Muscle layer of duodenum (tissue), 2 donors: ENCODE measurements at regions not wholly inside any gene's neighbourhood (a gene's known extent, or its start where the extent isn't known, plus 50 kb on each side); places are given as distances from the start of the nearest gene placed in this dataset.

Source experiments
- H3K27ac ChIP-seq: one replicate; pipeline ENCODE4 v1.7.0; 2013; ENCODE audit warnings: mild to moderate bottlenecking, low read length
- H3K27me3 ChIP-seq: one replicate; pipeline ENCODE4 v1.7.0; 2013; ENCODE audit warnings: low read depth, mild to moderate bottlenecking, control low read depth, low read length
- H3K36me3 ChIP-seq, 2 donors: one replicate each; pipeline ENCODE4 v1.7.0; 2013; ENCODE audit warnings: low read length in 2 of 2, control low read depth in 1 of 2, mild to moderate bottlenecking in 1 of 2; ENCODE audit not compliant: insufficient read depth in 2 of 2, control insufficient read depth in 1 of 2
- H3K4me1 ChIP-seq, 2 donors: one replicate each; pipeline ENCODE4 v1.7.0; 2013; ENCODE audit warnings: low read length in 2 of 2, mild to moderate bottlenecking in 2 of 2, control low read depth in 1 of 2, moderate library complexity in 1 of 2; ENCODE audit not compliant: insufficient read depth in 2 of 2, control insufficient read depth in 1 of 2
- H3K4me3 ChIP-seq, 2 donors: one replicate each; pipeline ENCODE4 v1.7.0; 2013; ENCODE audit warnings: low read length in 2 of 2, low read depth in 1 of 2, mild to moderate bottlenecking in 1 of 2
- H3K9me3 ChIP-seq, 2 donors: one replicate each; pipeline ENCODE4 v1.7.0; 2013; ENCODE audit warnings: low read length in 2 of 2, control low read depth in 1 of 2, mild to moderate bottlenecking in 1 of 2; ENCODE audit not compliant: control insufficient read depth in 1 of 2
- donor health status: healthy.

DNA sequence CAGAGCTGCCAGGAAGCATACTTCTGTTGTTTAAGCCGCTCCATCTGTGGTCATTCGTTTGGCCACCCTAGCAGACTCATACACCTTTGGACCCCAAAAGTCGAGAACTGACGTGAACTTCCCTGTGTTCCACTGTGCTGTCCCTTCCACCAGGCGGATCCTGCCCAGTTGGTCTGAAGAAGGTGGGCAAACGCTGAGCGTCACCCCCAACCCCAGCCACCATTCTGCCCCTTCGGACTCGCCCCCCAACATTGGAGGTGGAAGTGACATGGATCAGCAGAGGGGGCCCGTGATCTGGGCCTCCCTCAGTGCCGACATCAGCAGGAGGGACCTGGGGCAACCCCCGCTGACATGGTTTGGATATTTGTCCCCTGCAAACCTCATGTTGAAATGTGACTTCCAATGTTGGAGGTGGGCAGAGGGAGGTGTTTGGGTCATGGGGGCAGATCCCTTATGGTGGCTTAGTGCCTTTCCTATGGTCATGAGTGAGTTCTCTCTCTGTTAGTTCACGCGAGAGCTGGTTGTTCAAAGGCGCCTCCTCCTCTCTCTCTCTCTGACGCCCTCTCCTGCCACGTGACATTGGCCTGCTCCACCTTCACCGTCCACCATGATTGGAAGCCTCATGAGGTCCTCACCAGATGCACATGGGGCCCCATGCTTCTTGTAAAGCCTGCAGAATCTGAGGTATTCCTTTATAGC, 93.6 kb upstream of the ZNF507 start:
- Histone ChIP-seq H3K36me3 (no peaks in the 10 kb centered on the region), H3K27me3 (no peaks in the 10 kb centered on the region), H3K4me3 (no peak overlapping the region), H3K9me3 (peaks cover 0 to 4% of the 10 kb centered on the region in 2 donors), H3K4me1 (no peaks in the 10 kb centered on the region), H3K27ac (no peak overlapping the region)

DNA sequence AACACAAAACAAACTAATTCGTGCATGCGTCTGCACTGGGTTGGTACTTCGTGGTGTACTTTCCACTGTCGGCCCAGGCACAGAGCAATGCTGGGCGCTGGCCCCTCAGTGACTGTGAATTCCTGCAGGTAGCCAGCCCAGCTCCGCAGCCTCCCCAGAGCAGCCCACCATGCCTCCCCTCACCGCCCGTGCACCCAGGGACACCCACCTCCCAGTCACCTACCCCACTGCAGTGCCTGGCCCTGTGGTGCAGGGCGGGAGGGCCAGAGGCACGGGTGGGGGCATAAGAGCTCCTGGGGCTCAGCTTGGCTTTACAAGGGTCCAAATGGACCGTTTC, 93.1 kb upstream of the ZNF507 start:
- H3K27ac ChIP-seq: no peak overlapping the region
- H3K9me3 ChIP-seq: peaks cover 0 to under 1% of the 10 kb centered on the region in 2 donors
- no peak overlapping the region for H3K4me3 ChIP-seq
- H3K4me1 ChIP-seq: no peaks in the 10 kb centered on the region
- H3K27me3 ChIP-seq: no peaks in the 10 kb centered on the region
- no peaks in the 10 kb centered on the region for H3K36me3 ChIP-seq

DNA sequence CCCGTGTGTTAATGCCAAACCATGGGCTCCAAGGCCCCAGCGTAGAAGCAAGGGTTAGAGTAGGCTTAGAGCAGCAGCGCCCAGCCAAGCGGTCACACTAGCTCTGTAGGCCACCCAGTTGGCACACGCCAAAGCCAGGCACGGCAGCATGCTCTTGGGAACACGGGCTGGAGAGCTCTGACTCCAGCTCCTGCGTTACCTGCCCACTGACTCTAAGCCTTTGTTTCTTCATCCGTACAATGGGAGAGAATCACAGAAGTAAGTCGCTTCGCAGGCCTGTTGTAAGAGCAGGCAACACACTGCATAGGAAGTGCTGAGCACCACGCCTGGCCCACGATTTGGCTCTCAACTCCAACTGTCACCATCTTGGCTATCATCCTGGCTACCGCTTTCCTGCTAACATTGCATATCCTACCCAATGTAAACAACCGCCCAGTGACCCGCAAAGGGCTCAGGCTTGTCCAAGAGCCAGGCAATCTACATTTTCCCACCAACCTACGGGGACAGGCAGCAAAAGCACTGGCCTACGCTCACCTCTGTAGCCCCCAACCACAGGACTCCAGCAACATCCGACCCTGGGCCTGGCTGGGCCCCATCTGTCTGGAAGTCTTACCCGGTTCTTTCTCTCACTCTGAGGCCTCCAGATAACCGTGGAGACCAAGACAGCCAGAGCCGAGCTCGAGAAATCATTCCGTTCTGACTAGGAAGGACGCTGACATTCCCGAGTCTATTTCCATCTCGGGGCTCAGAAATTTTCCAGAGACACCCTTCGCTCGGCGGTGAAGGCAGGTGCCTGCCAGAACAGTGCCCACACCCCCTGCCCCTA, 91.5 kb upstream of the ZNF507 start:
- Histone ChIP-seq H3K27me3 (no peaks in the 10 kb centered on the region), H3K9me3 (peaks cover 0 to 1% of the 10 kb centered on the region in 2 donors), H3K4me1 (no peaks in the 10 kb centered on the region), H3K4me3 (no peak overlapping the region), H3K27ac (no peak overlapping the region), H3K36me3 (no peaks in the 10 kb centered on the region)

DNA sequence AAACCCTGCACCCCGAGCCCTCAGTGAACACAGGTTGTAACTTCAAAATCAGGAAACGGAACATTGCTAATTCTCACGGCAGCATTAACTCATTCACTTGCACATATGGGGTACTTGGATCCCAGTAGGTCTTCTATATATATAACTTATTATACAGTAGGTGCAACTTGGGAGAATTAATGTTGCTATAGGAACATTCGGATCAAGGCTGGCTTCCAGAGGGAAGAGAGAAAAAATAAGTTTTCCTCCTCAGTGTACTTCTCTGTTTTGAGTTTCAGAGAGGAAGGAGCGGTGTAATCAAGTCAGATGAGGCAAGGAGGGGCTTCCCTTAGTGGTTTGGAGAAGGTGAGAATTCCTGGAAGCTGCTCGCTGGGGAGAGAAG, 90.9 kb upstream of the ZNF507 start:
- H3K4me3 ChIP-seq: no peak overlapping the region

DNA sequence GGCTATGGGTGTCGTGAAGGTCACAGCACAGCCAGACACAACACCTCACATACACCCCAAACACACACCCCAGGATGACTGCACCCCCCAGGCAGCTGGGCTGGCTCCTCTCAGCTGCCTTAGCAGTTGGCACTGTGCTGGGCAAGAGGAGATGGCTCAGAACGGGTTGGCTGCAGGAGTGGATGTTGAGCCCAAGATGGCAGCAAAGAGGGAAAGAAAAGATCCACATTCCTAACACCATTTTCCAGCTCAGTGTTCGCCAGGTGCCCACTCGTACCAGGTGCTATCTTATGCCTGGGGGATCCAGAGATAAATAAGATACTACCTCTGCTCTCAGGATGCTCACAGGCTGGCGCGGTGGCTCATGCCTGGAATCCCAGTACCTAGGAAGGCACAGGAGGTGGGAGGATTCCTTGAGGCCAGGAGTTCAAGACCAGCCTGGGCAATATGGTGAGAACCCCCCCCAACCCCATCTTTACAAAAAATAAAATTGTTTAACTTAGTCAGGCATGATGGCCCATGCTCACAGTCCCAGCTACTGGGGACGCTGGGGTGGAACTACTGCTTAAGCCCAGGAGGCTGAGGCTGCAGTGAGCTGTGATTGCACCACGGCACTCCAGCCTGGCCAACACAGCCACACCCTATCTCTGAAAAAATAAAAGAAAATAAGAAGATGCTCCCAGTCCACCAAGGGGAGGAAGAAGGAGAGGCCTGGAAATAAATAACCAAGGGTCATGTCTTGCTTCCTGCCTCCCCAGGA, 89.7 kb upstream of the ZNF507 start:
- Histone ChIP-seq H3K27ac (no peak overlapping the region), H3K4me3 (no peak overlapping the region), H3K36me3 (no peaks in the 10 kb centered on the region), H3K9me3 (peaks cover 0 to 8% of the 10 kb centered on the region in 2 donors), H3K4me1 (no peaks in the 10 kb centered on the region), H3K27me3 (no peaks in the 10 kb centered on the region)

More for the DNA sequence above, 90.9 kb upstream of the ZNF507 start:
- Histone ChIP-seq H3K4me1 (no peaks in the 10 kb centered on the region), H3K27ac (no peak overlapping the region), H3K36me3 (no peaks in the 10 kb centered on the region), H3K9me3 (peaks cover 0 to 6% of the 10 kb centered on the region in 2 donors), H3K27me3 (no peaks in the 10 kb centered on the region)

DNA sequence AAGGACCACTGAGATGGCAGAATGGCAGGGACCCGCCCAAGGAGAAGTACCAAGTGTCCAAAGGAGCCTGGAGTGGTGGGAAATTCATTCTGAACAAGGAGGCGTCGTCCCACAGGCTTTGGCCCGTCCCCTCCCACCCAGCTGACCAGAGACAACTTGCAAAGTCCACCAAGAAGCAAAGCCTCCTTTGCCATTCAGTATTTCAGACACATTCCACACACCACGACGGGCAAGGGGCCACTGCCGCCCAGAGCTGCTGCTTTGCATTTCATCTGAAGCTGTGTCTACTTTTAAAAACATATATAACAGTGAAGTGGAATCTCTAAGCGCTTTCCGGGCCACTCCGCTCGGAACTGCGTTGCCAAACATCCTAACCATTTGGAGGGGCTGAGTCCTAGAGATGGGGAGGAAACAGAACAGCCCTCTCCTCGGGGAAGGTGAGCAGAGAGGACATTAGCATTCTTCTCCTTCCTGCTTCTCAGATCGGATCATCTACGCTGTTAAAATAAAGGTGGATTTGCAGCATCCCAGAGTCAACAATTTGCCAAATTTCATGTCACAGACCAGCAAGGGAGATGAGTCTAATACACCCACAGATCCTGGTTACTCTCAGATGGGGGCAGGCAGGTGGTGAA, 89.0 kb upstream of the ZNF507 start:
- Histone ChIP-seq H3K9me3 (peaks cover 0 to 8% of the 10 kb centered on the region in 2 donors), H3K27me3 (no peaks in the 10 kb centered on the region), H3K4me1 (no peaks in the 10 kb centered on the region), H3K36me3 (no peaks in the 10 kb centered on the region), H3K27ac (no peak overlapping the region), H3K4me3 (no peak overlapping the region)

DNA sequence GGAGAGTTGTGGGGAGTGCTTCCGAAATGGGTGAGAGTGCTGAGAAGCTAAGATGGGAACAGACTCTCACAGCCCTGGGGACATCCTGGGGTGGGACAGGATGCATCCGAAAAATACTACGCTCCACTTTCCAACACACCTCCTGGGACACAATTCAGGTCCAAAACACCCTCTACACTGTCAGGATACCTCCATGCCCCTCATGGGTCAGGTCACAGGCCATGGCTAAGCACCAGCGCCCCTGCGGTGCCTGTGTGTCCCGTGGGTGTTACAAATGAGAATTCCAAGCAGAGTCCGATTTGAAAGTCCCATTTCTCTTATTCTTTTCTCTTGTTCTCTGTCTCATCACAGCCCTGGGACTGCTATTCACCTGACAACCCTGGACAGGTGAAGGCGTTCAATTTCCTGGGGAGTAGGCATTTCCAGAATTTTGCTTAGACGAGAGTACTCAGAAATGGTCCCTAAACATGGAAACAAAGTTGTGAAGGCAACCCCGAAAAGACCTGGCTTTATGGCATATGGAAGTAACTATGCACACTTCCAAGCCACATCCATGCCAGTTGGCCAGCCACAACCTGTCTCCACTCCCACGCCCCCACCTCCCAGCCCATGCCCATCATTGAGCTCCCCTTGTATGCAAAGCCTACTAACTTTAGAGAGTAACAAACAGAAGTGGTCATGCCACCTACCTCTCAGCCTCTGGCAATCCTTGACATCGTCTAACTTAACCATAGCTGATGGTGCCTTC, 87.9 kb upstream of the ZNF507 start:
- H3K4me3 ChIP-seq: no peak overlapping the region
- peaks cover 0 to 8% of the 10 kb centered on the region in 2 donors for H3K9me3 ChIP-seq
- no peaks in the 10 kb centered on the region for H3K36me3 ChIP-seq
- no peaks in the 10 kb centered on the region for H3K27me3 ChIP-seq
- H3K4me1 ChIP-seq: no peaks in the 10 kb centered on the region
- H3K27ac ChIP-seq: no peak overlapping the region

DNA sequence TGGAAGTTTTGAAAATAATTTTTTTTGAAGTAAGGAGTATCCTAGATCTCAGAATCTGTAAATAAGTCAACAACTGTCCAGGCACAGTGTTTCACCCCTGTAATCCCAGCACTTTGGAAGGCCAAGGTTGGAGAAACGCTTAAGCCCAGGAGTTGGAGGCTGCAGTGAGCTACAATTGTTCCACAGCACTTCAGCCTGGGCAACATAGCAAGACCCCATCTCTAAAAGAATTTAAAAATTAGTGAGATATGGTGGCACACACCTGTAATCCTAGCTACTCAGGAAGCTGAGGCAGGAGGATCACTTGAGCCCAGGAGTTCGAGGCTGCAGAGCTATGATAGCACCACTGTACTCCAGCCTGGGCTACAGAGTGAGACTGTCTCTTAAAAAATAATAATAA, 87.2 kb upstream of the ZNF507 start:
- H3K4me3 ChIP-seq: no peak overlapping the region
- no peaks in the 10 kb centered on the region for H3K4me1 ChIP-seq
- H3K27ac ChIP-seq: no peak overlapping the region
- H3K9me3 ChIP-seq: peaks cover 0 to 8% of the 10 kb centered on the region in 2 donors
- H3K27me3 ChIP-seq: no peaks in the 10 kb centered on the region
- no peaks in the 10 kb centered on the region for H3K36me3 ChIP-seq

DNA sequence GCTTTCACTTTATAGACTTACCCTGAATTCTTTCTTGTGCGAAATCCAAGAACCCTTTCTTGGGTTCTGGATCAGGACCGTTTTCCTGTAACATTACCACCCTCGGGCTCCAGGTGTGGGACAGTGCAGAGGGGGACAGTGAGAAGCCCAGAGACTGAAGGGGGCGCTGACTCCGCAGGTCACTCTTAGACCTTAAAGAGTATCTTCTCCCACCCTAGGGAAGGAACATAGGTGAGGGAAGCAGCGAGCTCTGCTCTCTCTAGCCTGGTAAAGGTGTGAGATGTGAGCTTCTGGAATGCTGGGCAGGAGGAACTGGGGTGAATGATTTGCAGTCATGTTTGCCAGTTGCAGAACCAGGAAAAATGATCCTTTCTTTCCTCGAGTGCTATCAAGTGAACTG, 80.8 kb upstream of the ZNF507 start:
- no peaks in the 10 kb centered on the region for H3K27me3 ChIP-seq
- H3K27ac ChIP-seq: no peak overlapping the region
- H3K4me3 ChIP-seq: no peak overlapping the region
- H3K36me3 ChIP-seq: no peaks in the 10 kb centered on the region
- peaks cover 0 to 3% of the 10 kb centered on the region in 2 donors for H3K9me3 ChIP-seq
- no peaks in the 10 kb centered on the region for H3K4me1 ChIP-seq

DNA sequence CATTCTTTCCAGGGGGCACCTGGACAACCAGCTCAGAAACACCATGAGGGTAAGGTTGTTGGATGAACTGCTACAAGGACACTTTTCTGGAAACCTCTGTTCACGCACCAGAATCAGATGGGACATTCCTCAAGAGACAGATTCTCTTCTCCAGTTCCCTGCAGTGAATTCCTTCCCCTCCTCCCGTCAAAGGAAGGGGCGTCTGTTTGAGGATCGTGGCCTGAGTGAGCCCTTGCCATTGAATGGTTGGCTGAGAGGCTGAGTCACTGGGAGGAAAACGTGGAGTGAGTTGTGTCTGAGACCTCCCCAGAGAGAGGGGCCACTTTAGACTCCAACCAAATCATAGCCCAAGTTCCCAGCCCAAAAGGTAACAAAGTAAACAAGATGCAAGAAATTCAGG, 79.4 kb upstream of the ZNF507 start:
- Histone ChIP-seq H3K9me3 (no peaks in the 10 kb centered on the region), H3K36me3 (no peaks in the 10 kb centered on the region), H3K27me3 (no peaks in the 10 kb centered on the region), H3K27ac (no peak overlapping the region), H3K4me1 (no peaks in the 10 kb centered on the region), H3K4me3 (no peak overlapping the region)
